ENCODE measurements at regions not wholly inside any gene's neighbourhood (a gene's known extent, or its start where the extent isn't known, plus 50 kb on each side); places are given as distances from the start of the nearest gene placed in this dataset.

DNA sequence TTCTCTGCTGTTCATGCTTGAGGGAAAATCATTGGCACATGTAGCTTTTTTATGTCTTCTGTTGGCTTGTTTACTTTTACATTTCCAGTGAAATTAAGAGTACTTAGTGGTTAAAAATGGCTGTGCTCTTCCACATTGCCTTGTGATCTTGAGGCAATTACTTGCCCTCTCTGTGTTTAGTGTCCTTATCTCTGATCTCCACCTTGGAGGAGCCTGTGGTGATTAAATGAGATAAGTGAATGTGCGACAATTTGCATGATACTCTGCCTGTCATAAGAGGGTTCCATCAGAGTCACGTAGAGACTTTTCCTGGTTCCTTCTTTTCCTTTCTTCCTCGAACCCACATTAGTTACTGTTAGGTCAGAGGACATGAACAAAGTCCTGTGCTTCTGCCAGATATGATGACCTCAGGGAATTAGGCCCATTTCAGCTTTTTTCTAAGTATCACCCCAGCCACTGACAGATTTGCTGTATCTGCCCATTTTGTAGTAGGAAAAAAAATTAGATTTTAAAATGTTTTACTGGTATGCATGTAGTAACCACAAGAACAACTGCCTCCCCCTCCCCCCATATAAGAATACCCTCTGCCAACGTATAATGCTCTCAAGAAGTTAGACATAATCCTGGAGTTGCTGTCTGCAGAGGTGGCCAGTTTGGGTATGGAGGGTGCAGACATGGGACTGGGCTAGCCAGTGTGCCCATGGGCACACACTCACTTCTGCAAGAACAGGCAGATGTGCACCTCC lies 51.9 kb downstream of the TET3 start (continued):
- TF ChIP-seq, protein P1, sequence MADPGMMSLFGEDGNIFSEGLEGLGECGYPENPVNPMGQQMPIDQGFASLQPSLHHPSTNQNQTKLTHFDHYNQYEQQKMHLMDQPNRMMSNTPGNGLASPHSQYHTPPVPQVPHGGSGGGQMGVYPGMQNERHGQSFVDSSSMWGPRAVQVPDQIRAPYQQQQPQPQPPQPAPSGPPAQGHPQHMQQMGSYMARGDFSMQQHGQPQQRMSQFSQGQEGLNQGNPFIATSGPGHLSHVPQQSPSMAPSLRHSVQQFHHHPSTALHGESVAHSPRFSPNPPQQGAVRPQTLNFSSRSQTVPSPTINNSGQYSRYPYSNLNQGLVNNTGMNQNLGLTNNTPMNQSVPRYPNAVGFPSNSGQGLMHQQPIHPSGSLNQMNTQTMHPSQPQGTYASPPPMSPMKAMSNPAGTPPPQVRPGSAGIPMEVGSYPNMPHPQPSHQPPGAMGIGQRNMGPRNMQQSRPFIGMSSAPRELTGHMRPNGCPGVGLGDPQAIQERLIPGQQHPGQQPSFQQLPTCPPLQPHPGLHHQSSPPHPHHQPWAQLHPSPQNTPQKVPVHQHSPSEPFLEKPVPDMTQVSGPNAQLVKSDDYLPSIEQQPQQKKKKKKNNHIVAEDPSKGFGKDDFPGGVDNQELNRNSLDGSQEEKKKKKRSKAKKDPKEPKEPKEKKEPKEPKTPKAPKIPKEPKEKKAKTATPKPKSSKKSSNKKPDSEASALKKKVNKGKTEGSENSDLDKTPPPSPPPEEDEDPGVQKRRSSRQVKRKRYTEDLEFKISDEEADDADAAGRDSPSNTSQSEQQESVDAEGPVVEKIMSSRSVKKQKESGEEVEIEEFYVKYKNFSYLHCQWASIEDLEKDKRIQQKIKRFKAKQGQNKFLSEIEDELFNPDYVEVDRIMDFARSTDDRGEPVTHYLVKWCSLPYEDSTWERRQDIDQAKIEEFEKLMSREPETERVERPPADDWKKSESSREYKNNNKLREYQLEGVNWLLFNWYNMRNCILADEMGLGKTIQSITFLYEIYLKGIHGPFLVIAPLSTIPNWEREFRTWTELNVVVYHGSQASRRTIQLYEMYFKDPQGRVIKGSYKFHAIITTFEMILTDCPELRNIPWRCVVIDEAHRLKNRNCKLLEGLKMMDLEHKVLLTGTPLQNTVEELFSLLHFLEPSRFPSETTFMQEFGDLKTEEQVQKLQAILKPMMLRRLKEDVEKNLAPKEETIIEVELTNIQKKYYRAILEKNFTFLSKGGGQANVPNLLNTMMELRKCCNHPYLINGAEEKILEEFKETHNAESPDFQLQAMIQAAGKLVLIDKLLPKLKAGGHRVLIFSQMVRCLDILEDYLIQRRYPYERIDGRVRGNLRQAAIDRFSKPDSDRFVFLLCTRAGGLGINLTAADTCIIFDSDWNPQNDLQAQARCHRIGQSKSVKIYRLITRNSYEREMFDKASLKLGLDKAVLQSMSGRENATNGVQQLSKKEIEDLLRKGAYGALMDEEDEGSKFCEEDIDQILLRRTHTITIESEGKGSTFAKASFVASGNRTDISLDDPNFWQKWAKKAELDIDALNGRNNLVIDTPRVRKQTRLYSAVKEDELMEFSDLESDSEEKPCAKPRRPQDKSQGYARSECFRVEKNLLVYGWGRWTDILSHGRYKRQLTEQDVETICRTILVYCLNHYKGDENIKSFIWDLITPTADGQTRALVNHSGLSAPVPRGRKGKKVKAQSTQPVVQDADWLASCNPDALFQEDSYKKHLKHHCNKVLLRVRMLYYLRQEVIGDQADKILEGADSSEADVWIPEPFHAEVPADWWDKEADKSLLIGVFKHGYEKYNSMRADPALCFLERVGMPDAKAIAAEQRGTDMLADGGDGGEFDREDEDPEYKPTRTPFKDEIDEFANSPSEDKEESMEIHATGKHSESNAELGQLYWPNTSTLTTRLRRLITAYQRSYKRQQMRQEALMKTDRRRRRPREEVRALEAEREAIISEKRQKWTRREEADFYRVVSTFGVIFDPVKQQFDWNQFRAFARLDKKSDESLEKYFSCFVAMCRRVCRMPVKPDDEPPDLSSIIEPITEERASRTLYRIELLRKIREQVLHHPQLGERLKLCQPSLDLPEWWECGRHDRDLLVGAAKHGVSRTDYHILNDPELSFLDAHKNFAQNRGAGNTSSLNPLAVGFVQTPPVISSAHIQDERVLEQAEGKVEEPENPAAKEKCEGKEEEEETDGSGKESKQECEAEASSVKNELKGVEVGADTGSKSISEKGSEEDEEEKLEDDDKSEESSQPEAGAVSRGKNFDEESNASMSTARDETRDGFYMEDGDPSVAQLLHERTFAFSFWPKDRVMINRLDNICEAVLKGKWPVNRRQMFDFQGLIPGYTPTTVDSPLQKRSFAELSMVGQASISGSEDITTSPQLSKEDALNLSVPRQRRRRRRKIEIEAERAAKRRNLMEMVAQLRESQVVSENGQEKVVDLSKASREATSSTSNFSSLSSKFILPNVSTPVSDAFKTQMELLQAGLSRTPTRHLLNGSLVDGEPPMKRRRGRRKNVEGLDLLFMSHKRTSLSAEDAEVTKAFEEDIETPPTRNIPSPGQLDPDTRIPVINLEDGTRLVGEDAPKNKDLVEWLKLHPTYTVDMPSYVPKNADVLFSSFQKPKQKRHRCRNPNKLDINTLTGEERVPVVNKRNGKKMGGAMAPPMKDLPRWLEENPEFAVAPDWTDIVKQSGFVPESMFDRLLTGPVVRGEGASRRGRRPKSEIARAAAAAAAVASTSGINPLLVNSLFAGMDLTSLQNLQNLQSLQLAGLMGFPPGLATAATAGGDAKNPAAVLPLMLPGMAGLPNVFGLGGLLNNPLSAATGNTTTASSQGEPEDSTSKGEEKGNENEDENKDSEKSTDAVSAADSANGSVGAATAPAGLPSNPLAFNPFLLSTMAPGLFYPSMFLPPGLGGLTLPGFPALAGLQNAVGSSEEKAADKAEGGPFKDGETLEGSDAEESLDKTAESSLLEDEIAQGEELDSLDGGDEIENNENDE (IDR thresholded peaks at IDR 0.05; ENCODE audit: insufficient replicate concordance, low read length): no peak
- no peak for TF ChIP-seq CBX8 (IDR thresholded peaks at IDR 0.05; ENCODE audit: borderline replicate concordance, low read depth, low read length)
- TF ChIP-seq SP2 (IDR thresholded peaks at IDR 0.05; ENCODE audit: low read length): no peak
- TF ChIP-seq GABPA (IDR thresholded peaks at IDR 0.05; ENCODE audit: borderline replicate concordance, insufficient read depth, low read length): no peak
- TF ChIP-seq SAP30 (IDR thresholded peaks at IDR 0.05; ENCODE audit: insufficient read depth, insufficient replicate concordance, low read length): no peak
- no peak for TF ChIP-seq ZNF274 (IDR thresholded peaks at IDR 0.05; ENCODE audit: borderline replicate concordance, extremely low read depth, low read length)
- TF ChIP-seq ASH2L (IDR thresholded peaks at IDR 0.05; ENCODE audit: low read length): no peak
- no peak for TF ChIP-seq CHD2 (IDR thresholded peaks at IDR 0.05; ENCODE audit: low read length)
- TF ChIP-seq, protein P2, sequence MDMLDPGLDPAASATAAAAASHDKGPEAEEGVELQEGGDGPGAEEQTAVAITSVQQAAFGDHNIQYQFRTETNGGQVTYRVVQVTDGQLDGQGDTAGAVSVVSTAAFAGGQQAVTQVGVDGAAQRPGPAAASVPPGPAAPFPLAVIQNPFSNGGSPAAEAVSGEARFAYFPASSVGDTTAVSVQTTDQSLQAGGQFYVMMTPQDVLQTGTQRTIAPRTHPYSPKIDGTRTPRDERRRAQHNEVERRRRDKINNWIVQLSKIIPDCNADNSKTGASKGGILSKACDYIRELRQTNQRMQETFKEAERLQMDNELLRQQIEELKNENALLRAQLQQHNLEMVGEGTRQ (IDR thresholded peaks at IDR 0.05; ENCODE audit: low read length): no peak
